GM12878 (cell line): ENCODE measurements at regions not wholly inside any gene's neighbourhood (a gene's known extent, or its start where the extent isn't known, plus 50 kb on each side); places are given as distances from the start of the nearest gene placed in this dataset.

Experiments used
- ATAC-seq: fragments of 200-7000 bp; cut with Tn5 transposase; 3 replicates; pipeline ENCODE4 v1.9.1; 2020; ENCODE audit warnings: mild to moderate bottlenecking, moderate library complexity
- BruUV-seq: library from RNA; stranded (reverse); fragments of 400-500 nt; replicated peaks from 2 replicates; lab custom pipeline; 2021; lab: Mats Ljungman, UMichigan
- CTCF ChIA-PET: fragments of 300-600 bp; sonication (Branson Sonifier 250); formaldehyde crosslinking; extraction: SDS; loops from one replicate; lab custom pipeline; 2021; ENCODE audit warnings: inconsistent platforms; lab: Yijun Ruan, JAX
- POLR2A ChIA-PET: fragments of 350-600 bp; formaldehyde crosslinking; extraction: SDS; loops from one replicate; lab custom pipeline; 2021; ENCODE audit warnings: inconsistent platforms; lab: Charles Lee
- RAD21 ChIA-PET: fragments of 300-600 bp; sonication (Branson Sonifier 250); formaldehyde crosslinking; loops from one replicate; lab custom pipeline; 2023; ENCODE audit warnings: antibody characterized with exemption; ENCODE audit not compliant: unreplicated experiment; lab: Charles Lee
- SMC1A ChIA-PET: fragments of 300-600 bp; sonication (Branson Sonifier 250); formaldehyde crosslinking; loops from one replicate; lab custom pipeline; 2023; ENCODE audit not compliant: unreplicated experiment, uncharacterized antibody; lab: Charles Lee
- DNase-seq: peaks from one replicate; pipeline ENCODE4 v3.0.0-alpha.2; 2011; ENCODE audit warnings: low read depth, low spot score
- FAIRE-seq: peaks from 3 replicates; lab custom pipeline; 2011; peaks lifted over from hg19 to GRCh38; lab: Jason Lieb, UNC
- H2AFZ ChIP-seq: 2 replicates; pipeline ENCODE4 v1.6.0; 2011; ENCODE audit warnings: low read depth, low read length, control low read depth; ENCODE audit not compliant: control insufficient read depth
- H3K27ac ChIP-seq: 2 replicates; pipeline ENCODE4 v1.5.1; 2011; ENCODE audit warnings: control low read depth; ENCODE audit not compliant: control insufficient read depth, insufficient read depth
- H3K27me3 ChIP-seq, 2 experiments: replicated peaks in 1 of 2; 2 replicates each; pipeline versions ENCODE4 v1.6.0 to v1.6.1; 2011; ENCODE audit warnings: low read length in 1 of 2; ENCODE audit not compliant: control insufficient read depth in 2 of 2, insufficient read depth in 2 of 2
- H3K36me3 ChIP-seq, 2 experiments: 2 replicates each; pipeline ENCODE4 v1.5.1; 2011; ENCODE audit warnings: low read length in 1 of 2; ENCODE audit not compliant: control insufficient read depth in 2 of 2, insufficient read depth in 2 of 2
- H3K4me1 ChIP-seq: 2 replicates; pipeline ENCODE4 v1.6.1; 2011; ENCODE audit warnings: mild to moderate bottlenecking, low read length, moderate library complexity, mixed read lengths; ENCODE audit not compliant: control insufficient read depth, insufficient read depth
- H3K4me2 ChIP-seq: 2 replicates; pipeline ENCODE4 v1.6.0; 2011; ENCODE audit warnings: control low read depth; ENCODE audit not compliant: control insufficient read depth, insufficient read depth
- H3K4me3 ChIP-seq: fragments of 200-600 bp; sonication (generic); 2 replicates; pipeline ENCODE4 v1.5.1; 2016
- H3K79me2 ChIP-seq: 2 replicates; pipeline ENCODE4 v1.6.0; 2011; ENCODE audit warnings: low read length; ENCODE audit not compliant: control insufficient read depth, insufficient read depth
- H3K9ac ChIP-seq: 2 replicates; pipeline ENCODE4 v1.8.0; 2011; ENCODE audit warnings: low read length, control low read depth, mixed read lengths; ENCODE audit not compliant: control insufficient read depth, insufficient read depth
- H3K9me3 ChIP-seq: replicated peaks from 3 replicates; pipeline ENCODE4 v1.5.1; 2011; ENCODE audit warnings: mild to moderate bottlenecking, low read length; ENCODE audit not compliant: control insufficient read depth, insufficient read depth
- H4K20me1 ChIP-seq: 2 replicates; pipeline ENCODE4 v1.6.0; 2011; ENCODE audit not compliant: control insufficient read depth, insufficient read depth
- BCL11A ChIP-seq: IDR thresholded peaks from 2 replicates; pipeline ENCODE4 v1.6.1; 2011; ENCODE audit warnings: low read depth, low read length
- BMI1 ChIP-seq: fragments of 450-650 bp; IDR thresholded peaks from 2 replicates; pipeline ENCODE4 v1.6.1; 2016; ENCODE audit warnings: mild to moderate bottlenecking, moderate library complexity, borderline replicate concordance
- E2F8 ChIP-seq: fragments of 450-650 bp; IDR thresholded peaks from 2 replicates; pipeline ENCODE4 v1.6.1; 2018; ENCODE audit warnings: mild to moderate bottlenecking, low read depth, moderate library complexity; ENCODE audit not compliant: partially characterized antibody
- E4F1 ChIP-seq: fragments of 450-650 bp; IDR thresholded peaks from 2 replicates; pipeline ENCODE4 v1.6.1; 2018; ENCODE audit warnings: borderline replicate concordance, mild to moderate bottlenecking; ENCODE audit not compliant: partially characterized antibody
- EP300 ChIP-seq, 2 experiments: fragments of 150-350 bp in 1 of 2; IDR thresholded peaks; 2 replicates each; pipeline ENCODE4 v1.6.1; 2011 to 2012; ENCODE audit warnings: low read depth in 2 of 2, low read length in 2 of 2, borderline replicate concordance in 1 of 2, improper control_type of control experiment in 1 of 2, inconsistent platforms in 1 of 2; ENCODE audit not compliant: control insufficient read depth in 1 of 2
- KAT2A ChIP-seq: conservative IDR thresholded peaks from 2 replicates; pipeline ENCODE4 v1.6.1; 2011; ENCODE audit warnings: low read depth, low read length; ENCODE audit not compliant: control insufficient read depth
- RBBP5 ChIP-seq: fragments of 200-600 bp; sonication (generic); conservative IDR thresholded peaks from 2 replicates; pipeline ENCODE4 v1.6.1; 2016
- TBL1XR1 ChIP-seq: IDR thresholded peaks from 2 replicates; pipeline ENCODE4 v1.6.1; 2012; ENCODE audit warnings: low read depth, low read length, improper control_type of control experiment
- USF1 ChIP-seq: IDR thresholded peaks from 2 replicates; pipeline ENCODE4 v1.6.1; 2011; ENCODE audit warnings: borderline replicate concordance, low read depth, mild to moderate bottlenecking, moderate library complexity, mixed read lengths, low read length; ENCODE audit not compliant: insufficient read depth; ENCODE audit errors: extremely low read length
- WGBS: methylation state at CpG from one replicate; pipeline ENCODE4 v1.1.6; 2016; ENCODE audit warnings: low lambda C conversion rate; ENCODE audit not compliant: insufficient replicate concordance, insufficient coverage; ENCODE audit errors: missing lambda C conversion rate; 5-methylcytosine and 5-hydroxymethylcytosine counted together
- in situ Hi-C: fragments of 300-500 bp; cut with MboI; formaldehyde crosslinking; loops from 9 replicates; pipeline ENCODE4 v1.14.3; 2018; ENCODE audit warnings: mixed read lengths
- intact Hi-C: fragments of 100-400 bp; cut with micrococcal nuclease; formaldehyde crosslinking; loops from one replicate; pipeline ENCODE4 v1.14.2; 2022; ENCODE audit not compliant: unreplicated experiment

- DNase-seq: no peak
- in situ Hi-C loops (no loop called here), intact Hi-C loops (no loop called here)
- RAD21 ChIA-PET: no interaction called here
- H3K27ac ChIP-seq: no peak overlapping the region
- H3K4me2 ChIP-seq: no peak overlapping the region
- H4K20me1 ChIP-seq: no peaks in the 10 kb centered on the region
- BruUV-seq: no TSS peak
- CTCF ChIA-PET: no interaction called here
- 4% methylated on average over 7 of the region's 7 CpGs for WGBS
- no peak for ATAC-seq
- H3K4me1 ChIP-seq: no peaks in the 10 kb centered on the region
- TF ChIP-seq TBL1XR1: no peak
- no peak for TF ChIP-seq USF1
- TF ChIP-seq E4F1: no peak
- no peak for TF ChIP-seq EP300 (IDR thresholded peaks at IDR 0.05; ENCODE audit: borderline replicate concordance in 1 of 2, control insufficient read depth in 1 of 2, low read depth in 2 of 2, low read length in 2 of 2)
- no peak for TF ChIP-seq E2F8
- no peak for TF ChIP-seq BCL11A
- no peak for TF ChIP-seq KAT2A
- no peak for TF ChIP-seq RBBP5
- TF ChIP-seq BMI1: no peak
- H3K27me3 ChIP-seq: no peaks in the 10 kb centered on the region
- H3K79me2 ChIP-seq: no peaks in the 10 kb centered on the region
- H3K4me3 ChIP-seq: no peak overlapping the region
- H3K9ac ChIP-seq: no peak overlapping the region
- H2AFZ ChIP-seq: no peak overlapping the region
- SMC1A ChIA-PET: no interaction called here
- no peaks in the 10 kb centered on the region for H3K36me3 ChIP-seq
- no peaks in the 10 kb centered on the region; the same call in 2 of the 3 replicates for H3K9me3 ChIP-seq
- no peak for FAIRE-seq
- POLR2A ChIA-PET: no interaction called here
Observed at GRCh38 chr18:46373791-46374190, 269.6 kb downstream of the HAUS1 start.
